ENCODE measurements at regions not wholly inside any gene's neighbourhood (a gene's known extent, or its start where the extent isn't known, plus 50 kb on each side); places are given as distances from the start of the nearest gene placed in this dataset.
"Not testable (repeated sequence)": the region's sequence is repeated elsewhere in the genome, so short reads cannot be mapped to it uniquely, and the experiment has no call there.

DNA sequence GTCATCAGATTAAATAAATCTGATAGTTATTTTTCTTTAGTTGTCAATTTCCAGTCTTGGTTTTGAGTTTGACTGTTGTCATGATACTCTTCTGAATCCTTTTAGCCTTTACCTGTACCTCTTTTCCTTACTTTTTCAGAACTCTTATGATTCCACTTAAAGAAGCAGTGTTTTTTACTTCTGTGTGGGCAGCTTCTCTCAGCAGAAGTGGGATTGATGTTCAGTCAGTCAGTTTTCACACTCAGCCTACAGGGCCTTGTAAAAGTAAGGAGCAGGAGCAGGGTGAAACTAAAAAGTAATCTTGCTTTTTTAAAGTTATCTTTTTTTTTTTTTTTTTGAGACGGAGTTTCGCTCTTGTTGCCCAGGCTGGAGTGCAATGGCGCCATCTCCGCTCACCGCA lies 75.1 kb downstream of the HAUS1 start:
- intact Hi-C loops (cut with micrococcal nuclease; ENCODE audit: unreplicated experiment): no loop called here
- Mint-ChIP-seq H3K4me1 (ENCODE audit: low read depth, unreplicated experiment) (no peaks in the 10 kb centered on the region), H3K36me3 (ENCODE audit: insufficient read depth, unreplicated experiment) (peaks cover 5% of the 10 kb centered on the region), H3K27ac (ENCODE audit: unreplicated experiment) (no peak overlapping the region), H3K27me3 (ENCODE audit: insufficient read depth, unreplicated experiment) (no peaks in the 10 kb centered on the region), H3K9me3 (ENCODE audit: unreplicated experiment) (no peaks in the 10 kb centered on the region), H3K4me3 (ENCODE audit: unreplicated experiment) (no peak overlapping the region)
- ChIA-PET CTCF (no interaction called here), POLR2A (no interaction called here)
- Histone ChIP-seq H3K9me3 (no peaks in the 10 kb centered on the region), H3K36me3 (ENCODE audit: control insufficient read depth, insufficient read depth, low read length) (no peaks in the 10 kb centered on the region), H3K27me3 (replicated peaks; ENCODE audit: control insufficient read depth, insufficient read depth, low read length) (no peaks in the 10 kb centered on the region), H3K4me1 (no peaks in the 10 kb centered on the region), H3K4me3 (ENCODE audit: low read depth, low read length) (no peak overlapping the region)
- DNase-seq: no peak
- TF ChIP-seq CTCF (IDR thresholded peaks at IDR 0.05; ENCODE audit: insufficient read depth in 1 of 2, low read depth in 1 of 2, low read length in 1 of 2, severe bottlenecking in 1 of 2, unreplicated experiment in 1 of 2): no peak
- BruUV-seq (replicated peaks): no TSS peak

GRCh38 chr18:46182633-46183358 lies 78.6 kb downstream of the HAUS1 start:
- Histone ChIP-seq H3K4me3 (ENCODE audit: low read depth, low read length) (no peak overlapping the region), H3K4me1 (no peaks in the 10 kb centered on the region), H3K27me3 (replicated peaks; ENCODE audit: control insufficient read depth, insufficient read depth, low read length) (no peaks in the 10 kb centered on the region), H3K9me3 (no peaks in the 10 kb centered on the region), H3K36me3 (ENCODE audit: control insufficient read depth, insufficient read depth, low read length) (no peaks in the 10 kb centered on the region)
- no peak for DNase-seq
- ChIA-PET POLR2A (no interaction called here), CTCF (no interaction called here)
- intact Hi-C loops (cut with micrococcal nuclease; ENCODE audit: unreplicated experiment): no loop called here
- no TSS peak for BruUV-seq (replicated peaks)
- Mint-ChIP-seq H3K4me1 (ENCODE audit: low read depth, unreplicated experiment) (no peaks in the 10 kb centered on the region), H3K36me3 (ENCODE audit: insufficient read depth, unreplicated experiment) (peaks cover 4% of the 10 kb centered on the region), H3K9me3 (ENCODE audit: unreplicated experiment) (no peaks in the 10 kb centered on the region), H3K27me3 (ENCODE audit: insufficient read depth, unreplicated experiment) (no peaks in the 10 kb centered on the region), H3K27ac (ENCODE audit: unreplicated experiment) (no peak overlapping the region), H3K4me3 (ENCODE audit: unreplicated experiment) (no peak overlapping the region)
- TF ChIP-seq CTCF (IDR thresholded peaks at IDR 0.05; ENCODE audit: insufficient read depth in 1 of 2, low read depth in 1 of 2, low read length in 1 of 2, severe bottlenecking in 1 of 2, unreplicated experiment in 1 of 2): no peak

DNA sequence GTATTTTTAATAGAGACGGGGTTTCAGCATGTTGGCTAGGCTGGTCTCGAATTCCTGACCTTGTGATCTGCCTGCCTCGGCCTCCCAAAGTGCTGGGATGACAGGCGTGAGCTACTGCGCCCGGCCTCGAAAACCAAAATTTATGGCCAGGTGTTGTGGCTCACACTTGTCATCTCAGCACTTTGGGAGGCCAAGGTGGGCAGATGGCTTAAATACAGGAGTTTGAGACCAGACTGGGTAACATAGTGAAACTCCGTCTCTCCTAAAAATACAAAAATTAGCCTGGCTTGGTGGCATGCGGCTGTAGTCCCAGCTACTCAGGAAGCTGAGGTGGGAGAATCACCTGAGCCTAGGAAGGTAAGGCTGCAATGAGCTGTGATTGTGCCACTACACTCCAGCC lies 80.1 kb downstream of the HAUS1 start:
- CTCF ChIA-PET: not testable (repeated sequence)

GRCh38 chr18:46184727-46185126 lies 80.5 kb downstream of the HAUS1 start:
- CTCF ChIA-PET: no interaction called here
- no peak overlapping the region for H3K4me3 Mint-ChIP-seq (ENCODE audit: unreplicated experiment)
- no peak overlapping the region for H3K27ac Mint-ChIP-seq (ENCODE audit: unreplicated experiment)
- intact Hi-C loops (cut with micrococcal nuclease; ENCODE audit: unreplicated experiment): no loop called here
- BruUV-seq (replicated peaks): no TSS peak
- no peaks in the 10 kb centered on the region for H3K9me3 Mint-ChIP-seq (ENCODE audit: unreplicated experiment)
- no peaks in the 10 kb centered on the region for H3K36me3 ChIP-seq (ENCODE audit: control insufficient read depth, insufficient read depth, low read length)
- no peaks in the 10 kb centered on the region for H3K9me3 ChIP-seq
- no peaks in the 10 kb centered on the region for H3K4me1 Mint-ChIP-seq (ENCODE audit: low read depth, unreplicated experiment)
- no peaks in the 10 kb centered on the region for H3K4me1 ChIP-seq
- H3K36me3 Mint-ChIP-seq (ENCODE audit: insufficient read depth, unreplicated experiment): no peaks in the 10 kb centered on the region
- no peaks in the 10 kb centered on the region for H3K27me3 Mint-ChIP-seq (ENCODE audit: insufficient read depth, unreplicated experiment)
- DNase-seq: no peak
- POLR2A ChIA-PET: no interaction called here
- no peak for TF ChIP-seq CTCF (IDR thresholded peaks at IDR 0.05; ENCODE audit: insufficient read depth in 1 of 2, low read depth in 1 of 2, low read length in 1 of 2, severe bottlenecking in 1 of 2, unreplicated experiment in 1 of 2)
- no peaks in the 10 kb centered on the region for H3K27me3 ChIP-seq (replicated peaks; ENCODE audit: control insufficient read depth, insufficient read depth, low read length)
- H3K4me3 ChIP-seq (ENCODE audit: low read depth, low read length): no peak overlapping the region

More for the DNA sequence above, 80.1 kb downstream of the HAUS1 start:
- POLR2A ChIA-PET; H3K36me3 Mint-ChIP-seq (ENCODE audit: insufficient read depth, unreplicated experiment); H3K4me1 Mint-ChIP-seq (ENCODE audit: low read depth, unreplicated experiment); H3K9me3 ChIP-seq; H3K4me3 ChIP-seq (ENCODE audit: low read depth, low read length); BruUV-seq (replicated peaks); H3K27me3 Mint-ChIP-seq (ENCODE audit: insufficient read depth, unreplicated experiment); H3K36me3 ChIP-seq (ENCODE audit: control insufficient read depth, insufficient read depth, low read length); H3K27me3 ChIP-seq (replicated peaks; ENCODE audit: control insufficient read depth, insufficient read depth, low read length); H3K27ac Mint-ChIP-seq (ENCODE audit: unreplicated experiment); H3K4me3 Mint-ChIP-seq (ENCODE audit: unreplicated experiment); intact Hi-C loops (cut with micrococcal nuclease; ENCODE audit: unreplicated experiment); H3K9me3 Mint-ChIP-seq (ENCODE audit: unreplicated experiment); H3K4me1 ChIP-seq; DNase-seq: not testable (repeated sequence)

All from Caco-2 (cell line).